ENCODE measurements at regions not wholly inside any gene's neighbourhood (a gene's known extent, or its start where the extent isn't known, plus 50 kb on each side); places are given as distances from the start of the nearest gene placed in this dataset.
"Not testable (repeated sequence)": the region's sequence is repeated elsewhere in the genome, so short reads cannot be mapped to it uniquely, and the experiment has no call there.

- H3K9me3 ChIP-seq (replicated peaks in 1 of 3), result no peaks in the 10 kb centered on the region
- H3K4me1 ChIP-seq (replicated peaks in 1 of 2), result no peaks in the 10 kb centered on the region
- peaks cover 6% of the 10 kb centered on the region for H3K27me3 ChIP-seq
- peak in 1 of 7 donors; percentile 13 for DNase-seq
- no peak overlapping the region for H3K4me3 ChIP-seq
- H3K27ac ChIP-seq, result no peak overlapping the region
- TF ChIP-seq POLR2A (IDR thresholded peaks at IDR 0.05) (no peak), CTCF (IDR thresholded peaks at IDR 0.05) (no peak)
- 39 to 54% (median 45%) methylated on average over 19 of the region's 19 CpGs for WGBS, 4 donors
- intact Hi-C loops (cut with DNase I), result no loop called here
- no peaks in the 10 kb centered on the region for H3K36me3 ChIP-seq (replicated peaks in 1 of 2)
Measured at GRCh38 chr12:131390412-131391334, 320.2 kb upstream of the SFSWAP start.

- no peak overlapping the region for H3K4me3 ChIP-seq
- H3K9me3 ChIP-seq (replicated peaks in 1 of 3), result no peaks in the 10 kb centered on the region
- no peaks in the 10 kb centered on the region for H3K4me1 ChIP-seq (replicated peaks in 1 of 2)
- TF ChIP-seq POLR2A (IDR thresholded peaks at IDR 0.05), result no peak
- WGBS, 4 donors, result 70 to 77% (median 73%) methylated on average over 6 to 10 of the region's 10 CpGs
- intact Hi-C loops (cut with DNase I), result no loop called here
- H3K36me3 ChIP-seq (replicated peaks in 1 of 2), result no peaks in the 10 kb centered on the region
- peaks cover 6% of the 10 kb centered on the region for H3K27me3 ChIP-seq
- no peak overlapping the region for H3K27ac ChIP-seq
- no peak for DNase-seq
Measured at GRCh38 chr12:131391399-131391798, 319.5 kb upstream of the SFSWAP start.

GRCh38 chr12:131394752-131395151, 316.1 kb upstream of the SFSWAP start:
- H3K4me1 ChIP-seq (replicated peaks in 1 of 2); H3K27me3 ChIP-seq; DNase-seq; intact Hi-C loops (cut with DNase I); H3K4me3 ChIP-seq; H3K9me3 ChIP-seq (replicated peaks in 1 of 3); H3K27ac ChIP-seq; H3K36me3 ChIP-seq (replicated peaks in 1 of 2): not testable (repeated sequence)
- 69 to 88% (median 80%) methylated on average over 5 to 11 of the region's 11 CpGs for WGBS, 4 donors

- H3K27ac ChIP-seq; DNase-seq; H3K4me1 ChIP-seq (replicated peaks in 1 of 2); H3K27me3 ChIP-seq; intact Hi-C loops (cut with DNase I); H3K9me3 ChIP-seq (replicated peaks in 1 of 3); H3K36me3 ChIP-seq (replicated peaks in 1 of 2); H3K4me3 ChIP-seq: not testable (repeated sequence)
- whole genome bisulfite sequencing, 4 donors, result 75 to 85% (median 80%) methylated on average over 5 of the region's 5 CpGs
Measured at GRCh38 chr12:131395209-131395684, 315.6 kb upstream of the SFSWAP start.

GRCh38 chr12:131395971-131396573, 314.8 kb upstream of the SFSWAP start:
- H3K4me3 ChIP-seq, result no peak overlapping the region
- DNase-seq, result no peak
- 87 to 94% (median 91%) methylated on average over 1 of the region's 1 CpG for WGBS, 4 donors
- H3K9me3 ChIP-seq (replicated peaks in 1 of 3), result peaks cover 0 to 8% (median 0%) of the 10 kb centered on the region in 3 donors
- intact Hi-C loops (cut with DNase I), result no loop called here
- TF ChIP-seq POLR2A (IDR thresholded peaks at IDR 0.05), result no peak
- no peaks in the 10 kb centered on the region for H3K4me1 ChIP-seq (replicated peaks in 1 of 2)
- H3K27ac ChIP-seq, result no peak overlapping the region
- H3K36me3 ChIP-seq (replicated peaks in 1 of 2), result no peaks in the 10 kb centered on the region
- peaks cover 6% of the 10 kb centered on the region for H3K27me3 ChIP-seq

- peaks cover 0 to 8% (median 0%) of the 10 kb centered on the region in 3 donors for H3K9me3 ChIP-seq (replicated peaks in 1 of 3)
- no peaks in the 10 kb centered on the region for H3K4me1 ChIP-seq (replicated peaks in 1 of 2)
- 70 to 78% (median 72%) methylated on average over 4 to 5 of the region's 5 CpGs for WGBS, 4 donors
- TF ChIP-seq CTCF (IDR thresholded peaks at IDR 0.05) (no peak), POLR2A (IDR thresholded peaks at IDR 0.05) (no peak)
- no peak overlapping the region for H3K4me3 ChIP-seq
- H3K27ac ChIP-seq, result no peak overlapping the region
- no peak for DNase-seq
- intact Hi-C loops (cut with DNase I), result no loop called here
- no peaks in the 10 kb centered on the region for H3K27me3 ChIP-seq
- H3K36me3 ChIP-seq (replicated peaks in 1 of 2), result no peaks in the 10 kb centered on the region
Measured at GRCh38 chr12:131397493-131398181, 313.3 kb upstream of the SFSWAP start.

Data from adrenal gland (tissue), 9 donors.